Nephron (organoid): ENCODE measurements at regions not wholly inside any gene's neighbourhood (a gene's known extent, or its start where the extent isn't known, plus 50 kb on each side); places are given as distances from the start of the nearest gene placed in this dataset.

Experiments
- H3K27ac Mint-ChIP-seq, 3 experiments: 2 replicates each; pipeline ENCODE4 v1.8.0; 2020; ENCODE audit warnings: mixed read lengths in 3 of 3, mild to moderate bottlenecking in 2 of 3, moderate library complexity in 1 of 3
- H3K27me3 Mint-ChIP-seq: 2 replicates; pipeline ENCODE4 v1.8.0; 2021; ENCODE audit warnings: low read depth, mild to moderate bottlenecking, moderate library complexity, mixed read lengths
- H3K36me3 Mint-ChIP-seq: 2 replicates; pipeline ENCODE4 v1.8.0; 2020; ENCODE audit warnings: low read depth, mixed read lengths
- H3K4me1 Mint-ChIP-seq: 2 replicates; pipeline ENCODE4 v1.8.0; 2020; ENCODE audit warnings: mixed read lengths
- H3K4me3 Mint-ChIP-seq, 3 experiments: 2 replicates each; pipeline ENCODE4 v1.8.0; 2020; ENCODE audit warnings: mild to moderate bottlenecking in 3 of 3, mixed read lengths in 3 of 3, moderate library complexity in 2 of 3
- H3K9me3 Mint-ChIP-seq: 2 replicates; pipeline ENCODE4 v1.8.0; 2020; ENCODE audit warnings: mixed read lengths
- TF ChIP-seq, protein P1 (sequence below), 3 experiments: fragments of 200-600 bp; sonication (generic); IDR thresholded peaks; one replicate each; pipeline ENCODE4 v1.5.0; 2021; ENCODE audit warnings: antibody characterized with exemption in 3 of 3; ENCODE audit not compliant: unreplicated experiment in 3 of 3

DNA sequence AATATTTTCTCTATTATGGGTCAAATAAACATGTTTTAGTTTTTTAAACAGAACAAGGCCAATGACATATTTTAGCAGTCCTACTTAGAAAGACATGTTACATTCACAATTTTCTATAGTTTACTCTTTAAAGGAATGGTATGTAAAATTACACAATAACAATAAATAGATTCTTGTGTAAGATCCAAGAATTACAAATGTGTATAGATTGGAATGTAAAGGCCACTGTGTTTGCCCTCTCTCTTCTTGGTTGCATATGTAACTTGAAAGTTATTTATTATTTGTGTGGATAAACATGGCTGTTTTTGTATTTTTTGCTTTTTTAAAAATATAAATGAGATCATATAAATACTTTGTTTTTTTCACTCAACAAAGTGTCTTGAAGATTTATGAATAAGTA, 979.3 kb upstream of the CELF2 start:
- Mint-ChIP-seq H3K4me1 (no peaks in the 10 kb centered on the region), H3K27ac (no peak overlapping the region), H3K4me3 (no peak overlapping the region), H3K9me3 (no peaks in the 10 kb centered on the region), H3K36me3 (no peaks in the 10 kb centered on the region), H3K27me3 (peaks cover 3% of the 10 kb centered on the region)
- TF ChIP-seq, protein P1, sequence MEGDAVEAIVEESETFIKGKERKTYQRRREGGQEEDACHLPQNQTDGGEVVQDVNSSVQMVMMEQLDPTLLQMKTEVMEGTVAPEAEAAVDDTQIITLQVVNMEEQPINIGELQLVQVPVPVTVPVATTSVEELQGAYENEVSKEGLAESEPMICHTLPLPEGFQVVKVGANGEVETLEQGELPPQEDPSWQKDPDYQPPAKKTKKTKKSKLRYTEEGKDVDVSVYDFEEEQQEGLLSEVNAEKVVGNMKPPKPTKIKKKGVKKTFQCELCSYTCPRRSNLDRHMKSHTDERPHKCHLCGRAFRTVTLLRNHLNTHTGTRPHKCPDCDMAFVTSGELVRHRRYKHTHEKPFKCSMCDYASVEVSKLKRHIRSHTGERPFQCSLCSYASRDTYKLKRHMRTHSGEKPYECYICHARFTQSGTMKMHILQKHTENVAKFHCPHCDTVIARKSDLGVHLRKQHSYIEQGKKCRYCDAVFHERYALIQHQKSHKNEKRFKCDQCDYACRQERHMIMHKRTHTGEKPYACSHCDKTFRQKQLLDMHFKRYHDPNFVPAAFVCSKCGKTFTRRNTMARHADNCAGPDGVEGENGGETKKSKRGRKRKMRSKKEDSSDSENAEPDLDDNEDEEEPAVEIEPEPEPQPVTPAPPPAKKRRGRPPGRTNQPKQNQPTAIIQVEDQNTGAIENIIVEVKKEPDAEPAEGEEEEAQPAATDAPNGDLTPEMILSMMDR (IDR thresholded peaks at IDR 0.05; ENCODE audit: unreplicated experiment in 3 of 3): no peak

DNA sequence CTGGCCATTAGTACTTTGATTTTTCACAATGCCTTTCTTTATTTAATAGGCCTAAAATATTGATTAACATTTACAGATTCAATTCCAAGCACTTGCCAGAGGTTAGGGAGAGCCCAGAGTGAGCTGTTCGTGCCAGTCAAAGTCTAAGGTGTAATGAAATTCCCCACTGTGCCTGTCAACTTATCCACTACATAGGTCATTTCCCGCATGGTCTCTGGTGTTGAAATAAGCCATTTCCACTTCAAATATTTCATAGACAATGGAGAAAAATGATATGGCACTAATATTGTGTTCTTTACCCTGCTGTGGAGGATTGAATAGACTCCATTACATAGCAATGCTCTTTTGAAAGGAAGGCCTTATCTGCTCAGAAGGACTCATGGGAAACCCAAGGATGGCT, 978.1 kb upstream of the CELF2 start:
- Mint-ChIP-seq H3K27ac (no peak overlapping the region), H3K4me1 (peaks cover 4% of the 10 kb centered on the region), H3K9me3 (no peaks in the 10 kb centered on the region), H3K36me3 (no peaks in the 10 kb centered on the region), H3K27me3 (peaks cover 3% of the 10 kb centered on the region), H3K4me3 (no peak overlapping the region)
- TF ChIP-seq, protein P1 (IDR thresholded peaks at IDR 0.05; ENCODE audit: unreplicated experiment in 3 of 3): no peak

DNA sequence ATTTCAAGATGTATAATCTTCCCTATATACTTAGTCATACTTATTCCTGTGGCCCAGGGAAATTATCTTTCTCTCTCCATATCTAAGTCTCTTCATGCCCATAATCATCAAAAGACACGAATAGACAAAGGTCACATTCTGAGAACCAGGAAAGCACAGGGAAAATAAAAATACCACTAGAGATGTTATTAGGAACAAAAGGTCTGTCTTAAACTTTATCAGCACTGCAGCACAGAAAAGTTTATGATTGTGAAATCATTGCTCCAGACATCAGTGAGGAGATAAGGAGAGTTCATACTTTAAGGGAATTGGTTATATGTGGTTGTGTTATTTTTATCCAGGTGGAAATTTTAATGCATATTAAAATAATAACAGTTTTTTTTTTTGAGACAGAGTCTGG, 974.6 kb upstream of the CELF2 start:
- TF ChIP-seq, protein P1 (IDR thresholded peaks at IDR 0.05; ENCODE audit: unreplicated experiment in 3 of 3): no peak
- Mint-ChIP-seq H3K4me3 (no peak overlapping the region), H3K9me3 (peaks cover 3% of the 10 kb centered on the region), H3K27ac (no peak overlapping the region), H3K27me3 (peaks cover 6% of the 10 kb centered on the region), H3K36me3 (no peaks in the 10 kb centered on the region), H3K4me1 (peaks cover 10% of the 10 kb centered on the region)

DNA sequence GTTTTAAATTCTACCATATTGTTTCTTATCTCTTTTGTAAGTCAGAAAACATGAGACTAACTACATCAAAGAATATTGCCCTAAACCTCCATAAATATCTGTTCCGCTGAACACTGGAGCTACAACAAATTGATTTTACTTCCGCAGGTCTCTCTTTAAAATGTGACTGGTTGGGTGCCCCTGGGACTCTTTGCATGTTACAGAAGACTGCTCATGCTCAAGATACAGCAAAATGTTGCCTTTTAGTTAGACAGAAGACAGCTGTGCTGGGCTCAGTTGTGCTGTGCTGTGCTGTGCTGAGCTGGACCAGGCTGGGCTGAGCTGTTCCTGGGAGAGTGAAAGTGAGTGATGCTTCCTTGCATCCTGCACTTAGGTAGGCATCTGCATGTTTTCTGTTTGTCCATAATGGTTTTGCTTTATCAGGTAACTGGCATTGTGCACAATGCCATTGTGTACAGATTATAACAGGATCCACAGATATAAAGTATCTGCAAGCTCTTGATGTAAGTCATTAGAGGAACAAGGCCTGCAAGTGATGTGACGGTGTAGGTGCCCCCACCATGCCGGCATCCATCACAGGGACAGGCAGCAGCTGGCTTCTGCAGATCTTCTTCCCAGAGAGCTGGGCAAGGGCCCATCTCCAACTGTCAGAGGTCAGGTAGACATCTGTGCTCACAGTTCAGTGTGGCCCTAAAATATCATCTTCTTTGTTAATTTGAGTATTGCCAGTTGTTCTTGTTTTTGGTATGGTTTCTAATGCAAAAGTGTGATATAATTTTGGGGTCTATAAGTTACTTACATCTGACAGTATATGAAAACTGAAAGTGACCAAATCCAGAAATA, 972.5 kb upstream of the CELF2 start:
- Mint-ChIP-seq H3K36me3 (no peaks in the 10 kb centered on the region), H3K27me3 (peaks cover 6% of the 10 kb centered on the region), H3K4me3 (no peak overlapping the region), H3K4me1 (peaks cover 10% of the 10 kb centered on the region), H3K27ac (peak overlapping the region; percentile 78 to 81 (median 79)), H3K9me3 (peaks cover 3% of the 10 kb centered on the region)
- TF ChIP-seq, protein P1 (IDR thresholded peaks at IDR 0.05; ENCODE audit: unreplicated experiment in 3 of 3): no peak

DNA sequence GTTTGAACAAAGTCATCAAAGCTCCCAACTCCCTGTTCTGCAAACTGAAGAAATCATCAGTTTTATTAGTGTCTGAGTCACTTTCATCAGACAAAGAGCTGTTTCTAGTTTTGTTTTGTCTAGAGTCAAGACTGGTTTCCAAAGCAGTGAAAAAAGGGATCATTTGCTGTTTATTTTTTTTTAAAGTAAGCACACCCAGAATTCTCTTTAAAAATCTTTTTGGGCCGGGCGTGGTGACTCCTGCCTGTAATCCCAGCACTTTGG, 972.0 kb upstream of the CELF2 start:
- peaks cover 3% of the 10 kb centered on the region for H3K9me3 Mint-ChIP-seq
- no peak overlapping the region for H3K4me3 Mint-ChIP-seq
- TF ChIP-seq, protein P1 (IDR thresholded peaks at IDR 0.05; ENCODE audit: unreplicated experiment in 3 of 3): no peak
- H3K36me3 Mint-ChIP-seq: no peaks in the 10 kb centered on the region
- peaks cover 10% of the 10 kb centered on the region for H3K4me1 Mint-ChIP-seq
- peak overlapping the region in 2 of 3 experiments; percentile 44 to 78 for H3K27ac Mint-ChIP-seq
- peaks cover 6% of the 10 kb centered on the region for H3K27me3 Mint-ChIP-seq

DNA sequence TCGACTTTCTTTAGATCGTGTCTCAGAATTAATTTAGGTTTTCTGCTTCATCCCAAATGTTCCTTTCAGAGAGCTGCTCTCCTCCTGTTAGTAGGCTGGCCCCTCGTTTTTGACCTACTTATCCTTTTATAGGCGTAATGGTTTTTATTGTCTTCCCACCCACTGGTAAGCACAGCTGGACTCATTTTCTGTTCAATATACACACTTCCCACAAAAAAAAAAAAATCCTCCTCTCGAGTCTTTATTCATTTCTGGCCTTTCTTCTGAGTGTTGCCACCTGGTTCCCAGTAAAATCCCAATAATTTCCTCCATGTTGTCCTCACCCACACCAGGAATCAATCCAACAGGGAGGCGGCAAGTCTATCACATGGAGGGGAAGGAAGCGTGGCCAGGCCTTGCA, 970.2 kb upstream of the CELF2 start:
- Mint-ChIP-seq H3K27me3 (peaks cover 8% of the 10 kb centered on the region), H3K4me1 (peaks cover 10% of the 10 kb centered on the region), H3K36me3 (no peaks in the 10 kb centered on the region), H3K27ac (peak overlapping the region in 2 of 3 experiments; percentile 65 to 69), H3K9me3 (peaks cover 3% of the 10 kb centered on the region), H3K4me3 (no peak overlapping the region)
- TF ChIP-seq, protein P1 (IDR thresholded peaks at IDR 0.05; ENCODE audit: unreplicated experiment in 3 of 3): no peak
